ENCODE measurements at regions not wholly inside any gene's neighbourhood (a gene's known extent, or its start where the extent isn't known, plus 50 kb on each side); places are given as distances from the start of the nearest gene placed in this dataset.
A peak's percentile ranks its signal among the peaks of the same experiment; 100 is the strongest.

DNA sequence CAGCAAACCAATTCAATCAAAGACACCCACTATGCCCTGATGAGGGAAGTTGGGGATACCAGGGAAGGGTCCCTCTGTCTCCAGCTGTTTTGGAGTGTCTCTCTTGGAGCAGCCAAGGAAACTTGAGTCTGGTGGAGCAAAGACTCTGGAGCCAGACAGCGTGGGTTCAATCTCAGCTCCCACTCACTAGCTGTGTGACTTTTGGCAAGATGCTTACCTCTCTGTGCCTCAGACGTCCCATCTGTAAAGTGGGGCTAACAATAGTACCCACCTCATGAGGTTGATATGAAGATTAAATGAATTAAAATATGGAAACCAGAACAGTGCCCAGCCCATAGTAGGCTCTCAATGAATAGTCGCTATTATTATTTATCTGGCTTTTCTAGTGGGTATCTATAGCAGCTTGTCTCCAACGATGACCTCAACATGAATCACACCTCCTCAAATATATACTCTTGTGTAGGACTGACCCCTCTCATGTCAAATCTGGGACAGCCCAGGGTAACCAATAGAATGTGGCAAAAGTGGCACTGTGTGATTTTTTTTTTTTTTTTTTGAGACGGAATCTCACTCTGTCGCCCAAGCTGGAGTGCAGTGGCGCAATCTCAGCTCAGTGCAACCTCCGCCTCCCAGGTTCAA is 99.2 kb upstream of the FOXP4 start:
- Histone ChIP-seq H3K27ac (no peak overlapping the region), H3K4me3 (no peak overlapping the region)

DNA sequence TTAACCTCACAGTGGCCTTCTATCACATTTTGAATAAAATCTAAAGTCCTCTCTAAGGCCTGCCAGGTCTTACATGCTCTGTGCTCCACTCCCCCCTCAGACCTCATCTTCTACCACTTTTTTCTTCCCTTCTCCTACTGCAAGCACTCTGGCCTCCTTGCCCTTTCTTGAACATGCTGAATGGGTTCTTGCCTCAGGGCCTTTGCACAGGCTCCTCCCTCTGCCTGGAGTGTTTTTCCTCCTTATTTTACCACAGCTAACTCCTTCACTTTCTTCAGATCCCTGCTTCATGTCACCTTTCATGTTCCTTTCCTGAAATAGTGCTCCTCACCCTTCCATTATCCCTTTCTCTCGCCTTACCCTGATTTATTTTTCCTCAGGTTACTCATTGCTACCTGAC is 97.9 kb upstream of the FOXP4 start:
- Histone ChIP-seq H3K27ac (no peak overlapping the region), H3K4me3 (no peak overlapping the region)

DNA sequence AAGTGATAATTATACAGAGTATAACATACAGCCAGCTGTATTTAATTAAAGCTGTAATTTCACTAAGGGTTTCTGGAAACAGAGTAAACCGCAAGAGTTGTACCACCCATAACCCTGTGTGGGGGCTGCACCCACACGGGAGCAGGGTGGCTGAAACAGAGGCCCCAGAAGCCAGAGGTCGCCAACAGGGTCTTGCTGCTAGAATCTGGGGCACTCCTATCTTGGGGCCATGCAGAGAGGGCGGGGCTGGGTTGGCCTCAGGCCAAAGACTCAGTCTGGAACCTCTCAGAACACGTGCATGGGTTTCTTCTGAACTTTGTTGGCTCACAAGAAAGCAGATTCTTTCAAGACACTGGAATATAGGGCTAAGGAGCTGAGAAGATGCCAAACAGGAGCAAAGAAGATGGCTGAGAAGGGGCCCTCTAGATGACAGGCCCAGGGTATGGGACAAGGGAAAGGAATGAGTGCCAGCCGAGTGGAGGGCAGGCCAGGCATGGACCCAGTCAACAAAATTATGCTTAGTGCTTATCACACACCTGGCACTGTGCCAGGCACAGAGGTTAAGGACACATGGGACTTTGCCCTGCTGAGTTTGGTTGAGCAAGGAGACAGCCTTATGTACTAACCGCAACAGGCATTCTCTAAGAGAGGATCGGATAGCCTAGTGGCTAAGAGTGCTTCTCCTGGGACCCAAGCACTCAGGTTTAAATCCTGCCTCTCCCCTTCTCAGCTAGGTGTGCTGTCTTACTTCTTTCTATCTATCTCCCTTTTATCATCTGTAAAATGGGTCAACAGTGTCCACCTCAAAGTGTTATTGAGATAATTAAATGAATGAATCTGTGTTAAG is 96.6 kb upstream of the FOXP4 start:
- no peak overlapping the region for H3K27ac ChIP-seq
- no peak overlapping the region for H3K4me3 ChIP-seq

DNA sequence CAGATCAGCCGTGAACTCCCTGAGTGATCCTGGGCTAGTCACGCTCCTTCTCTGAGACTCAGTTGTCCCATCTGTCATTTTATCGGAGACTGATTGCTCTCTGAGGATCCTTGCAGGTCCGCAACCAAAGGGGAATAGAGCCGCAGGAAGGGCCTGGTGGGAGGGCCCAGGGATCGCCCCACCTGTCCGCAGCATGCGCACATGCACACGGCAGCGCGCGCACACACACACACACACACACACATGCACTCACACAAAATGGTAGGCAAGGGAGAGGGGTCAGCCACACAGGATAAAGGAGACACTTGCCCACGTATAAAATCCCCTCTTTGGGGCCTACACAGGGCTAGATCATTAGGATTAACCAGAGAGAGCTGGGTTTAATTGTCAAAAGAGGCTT is 95.6 kb upstream of the FOXP4 start:
- no peak overlapping the region for H3K27ac ChIP-seq
- H3K4me3 ChIP-seq: no peak overlapping the region

DNA sequence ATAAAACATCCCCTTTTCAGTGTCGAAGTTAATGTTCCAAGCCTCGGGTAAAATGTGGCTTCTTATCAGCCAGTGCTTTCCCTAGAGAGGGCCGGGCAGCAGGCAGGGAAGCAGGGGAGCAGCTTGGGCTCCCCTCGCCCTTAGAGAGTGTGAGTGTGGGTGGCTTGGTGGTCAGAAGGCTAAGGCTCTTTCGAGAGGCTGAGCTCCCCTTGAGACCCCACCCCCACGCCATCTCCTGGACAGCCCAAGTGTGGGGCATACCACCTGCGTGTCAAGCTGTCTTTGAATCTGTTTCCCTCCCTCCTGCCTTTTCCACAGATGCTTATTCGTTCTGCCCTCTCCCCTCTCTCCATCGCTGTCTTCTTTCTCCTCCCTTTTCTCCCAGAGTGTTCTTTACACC is 95.1 kb upstream of the FOXP4 start:
- H3K27ac ChIP-seq: no peak overlapping the region
- H3K4me3 ChIP-seq: no peak overlapping the region

DNA sequence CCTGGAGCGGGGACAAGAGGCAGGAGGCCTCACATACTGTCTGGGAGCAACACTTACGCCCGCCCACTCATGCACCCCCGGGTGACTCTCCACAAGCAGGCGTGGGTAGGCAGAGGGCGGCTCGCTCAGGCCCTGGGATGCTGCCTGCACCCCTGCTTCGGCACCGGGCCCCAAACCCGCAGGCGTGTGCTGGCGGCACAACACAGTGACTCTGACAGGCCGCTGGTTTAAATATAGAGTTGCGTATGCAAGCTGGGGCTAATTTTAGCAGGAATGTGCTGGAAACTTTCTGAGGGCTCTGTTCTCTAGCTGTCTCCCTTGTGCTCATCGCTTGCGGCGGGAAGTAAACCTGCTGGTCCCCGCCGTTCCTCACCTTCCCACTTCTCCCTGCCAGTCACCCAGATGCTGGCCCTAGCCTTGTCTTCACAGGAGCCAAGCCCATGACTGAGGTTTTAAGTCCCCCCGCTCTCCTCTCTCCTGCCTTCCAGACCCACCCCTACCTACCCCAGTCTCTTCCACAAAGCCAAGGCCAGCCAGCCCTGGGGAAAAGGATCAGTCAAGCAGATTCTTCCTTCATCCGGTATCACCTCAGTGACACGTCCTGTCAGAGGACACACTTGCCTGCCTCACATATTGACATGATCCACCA is 94.5 kb upstream of the FOXP4 start:
- peak overlapping the region in 1 of 21 experiments; percentile 24 for H3K27ac ChIP-seq
- H3K4me3 ChIP-seq: no peak overlapping the region

DNA sequence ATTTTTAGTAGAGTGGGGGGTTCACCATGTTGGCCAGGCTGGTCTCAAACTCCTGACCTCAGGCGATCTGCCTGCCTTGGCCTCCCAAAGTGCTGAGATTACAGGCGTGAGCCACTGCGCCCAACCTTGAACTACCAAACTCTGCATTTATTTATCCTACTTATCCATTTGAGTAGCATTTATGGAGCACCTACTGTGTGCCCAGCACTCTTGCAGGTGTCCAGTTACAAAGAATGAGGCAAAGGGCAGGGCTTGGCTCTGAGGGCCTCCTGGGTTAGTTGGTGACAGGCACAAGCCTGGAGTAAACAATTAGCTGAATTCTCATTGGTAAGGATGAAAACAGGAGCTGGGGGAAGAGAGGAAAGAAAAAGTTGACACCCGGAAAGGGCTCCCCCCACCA is 93.4 kb upstream of the FOXP4 start:
- H3K4me3 ChIP-seq: no peak overlapping the region
- H3K27ac ChIP-seq: no peak overlapping the region

DNA sequence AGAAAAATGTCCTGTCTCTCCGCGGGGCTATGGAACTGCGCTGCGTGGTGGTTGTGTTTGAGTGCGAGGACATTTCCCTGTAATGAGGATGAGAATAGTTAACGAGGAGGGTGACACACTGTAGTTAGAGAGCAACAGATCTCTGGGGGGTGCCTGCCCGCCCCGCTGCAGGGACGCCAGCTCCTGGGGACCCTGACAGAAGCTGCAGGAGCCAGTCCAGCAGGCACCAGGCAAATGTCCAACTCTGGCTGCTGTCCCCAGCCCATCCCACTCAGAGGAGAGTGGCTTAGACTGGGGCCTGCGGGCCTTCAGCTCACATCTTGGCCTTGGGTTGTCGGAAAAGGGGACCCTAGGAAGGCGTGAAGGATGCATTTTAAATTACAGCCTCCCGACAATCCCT is 92.9 kb upstream of the FOXP4 start:
- Histone ChIP-seq H3K4me3 (no peak overlapping the region), H3K27ac (no peak overlapping the region)

DNA sequence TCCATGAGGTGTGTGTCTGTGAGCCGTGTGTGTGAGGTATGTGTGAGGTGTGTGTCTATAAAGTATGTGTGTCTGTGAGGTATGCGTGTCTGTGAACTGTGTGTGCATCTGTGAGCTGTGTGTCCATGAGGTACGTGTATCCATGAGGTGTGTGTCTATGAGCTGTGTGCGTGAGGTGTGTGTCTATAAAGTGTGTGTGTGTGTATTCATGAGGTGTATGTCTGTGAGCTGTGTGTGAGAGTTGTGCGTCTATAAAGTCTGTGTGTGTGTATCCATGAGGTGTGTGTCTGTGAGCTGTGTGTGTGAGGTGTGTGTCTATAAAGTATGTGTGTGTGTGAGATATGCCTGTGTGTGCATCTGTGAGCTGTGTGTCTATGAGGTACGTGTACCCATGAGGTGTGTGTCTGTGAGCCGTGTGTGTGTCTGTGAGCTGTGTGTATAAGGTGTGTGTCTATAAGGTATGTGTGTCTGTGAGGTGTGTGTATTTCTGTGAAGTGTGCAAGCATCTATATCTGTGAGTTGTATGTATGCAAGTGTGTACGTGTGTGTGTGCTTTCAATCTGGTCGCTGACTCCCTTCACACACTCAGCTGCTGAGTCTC is 91.9 kb upstream of the FOXP4 start:
- Histone ChIP-seq H3K4me3 (no peak overlapping the region), H3K27ac (no peak overlapping the region)

DNA sequence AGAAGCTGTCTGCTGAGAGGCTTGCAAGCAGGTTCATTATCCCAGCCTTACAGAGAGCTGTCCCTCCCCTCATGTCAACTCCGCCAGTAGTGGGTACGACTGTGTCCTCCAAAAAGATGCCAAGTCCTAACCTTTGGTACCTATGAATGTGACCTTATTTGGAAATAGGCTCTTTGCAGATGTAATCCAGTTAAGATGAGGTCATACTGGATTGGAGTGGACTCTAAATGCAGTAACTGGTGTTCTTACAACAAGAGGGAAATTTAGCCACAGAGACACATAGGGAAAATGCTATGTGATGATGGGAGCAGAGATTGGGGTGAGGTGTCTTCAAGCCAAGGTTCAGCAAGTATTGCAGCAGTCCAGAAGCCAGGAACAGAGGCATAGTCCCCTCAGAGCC is 90.8 kb upstream of the FOXP4 start:
- Histone ChIP-seq H3K4me3 (no peak overlapping the region), H3K27ac (no peak overlapping the region)

DNA sequence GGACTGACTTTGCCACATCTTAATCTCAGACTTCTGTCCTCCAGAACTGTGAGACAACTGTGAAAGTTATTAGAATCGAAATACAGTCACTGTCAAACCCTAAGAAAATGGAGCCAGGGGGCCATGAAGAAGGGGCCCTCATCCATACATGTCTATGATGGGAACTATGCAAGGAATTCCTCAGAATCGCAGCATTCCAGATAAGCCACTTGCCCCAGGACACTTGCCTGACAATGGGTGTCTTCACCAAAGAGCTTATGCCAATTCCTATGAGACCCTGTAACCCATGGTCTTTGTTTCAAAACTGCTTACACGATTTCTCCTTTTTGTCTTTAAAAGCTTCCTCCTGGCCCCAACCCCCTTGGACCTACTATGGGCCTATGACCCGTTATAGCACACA is 90.4 kb upstream of the FOXP4 start:
- H3K4me3 ChIP-seq: no peak overlapping the region
- H3K27ac ChIP-seq: no peak overlapping the region

DNA sequence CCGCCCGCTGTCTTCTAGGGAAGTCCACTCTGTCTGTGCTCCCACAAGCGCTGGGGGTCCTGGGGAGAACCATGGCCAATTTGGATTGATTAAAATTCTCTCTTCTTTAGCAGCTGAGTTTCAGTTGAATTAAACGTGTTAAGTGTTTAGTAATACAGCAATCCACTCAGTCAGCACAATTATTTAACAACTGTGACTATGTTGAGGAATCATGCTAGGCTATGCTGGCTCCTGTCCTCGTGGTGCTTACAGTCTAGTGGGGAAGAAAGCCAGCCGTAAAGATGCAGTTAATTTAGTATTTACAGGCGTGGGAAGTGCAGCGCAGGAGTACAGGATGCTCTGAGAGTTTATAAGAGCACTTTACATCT is 88.9 kb upstream of the FOXP4 start:
- H3K4me3 ChIP-seq: no peak overlapping the region
- no peak overlapping the region for H3K27ac ChIP-seq

DNA sequence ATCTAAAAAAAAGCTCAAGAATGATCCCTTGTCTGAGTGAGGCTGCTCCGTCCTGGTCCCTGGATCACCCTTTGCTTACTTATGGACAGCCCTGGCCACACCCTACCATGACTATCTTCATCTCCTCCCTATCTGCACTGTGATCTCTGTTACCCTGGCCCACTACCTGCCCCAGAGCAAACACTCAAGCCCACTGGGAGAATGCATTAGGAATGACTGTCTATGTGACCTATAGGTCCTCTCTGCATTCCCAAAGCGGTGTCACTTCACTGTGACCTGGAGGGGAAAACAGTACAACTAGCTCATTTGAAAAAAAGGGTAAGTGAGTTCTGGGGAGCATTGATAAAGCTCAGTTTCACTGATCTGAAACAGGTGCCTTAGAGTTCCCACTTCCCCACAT is 86.4 kb upstream of the FOXP4 start:
- Histone ChIP-seq H3K27ac (no peak overlapping the region), H3K4me3 (no peak overlapping the region)

DNA sequence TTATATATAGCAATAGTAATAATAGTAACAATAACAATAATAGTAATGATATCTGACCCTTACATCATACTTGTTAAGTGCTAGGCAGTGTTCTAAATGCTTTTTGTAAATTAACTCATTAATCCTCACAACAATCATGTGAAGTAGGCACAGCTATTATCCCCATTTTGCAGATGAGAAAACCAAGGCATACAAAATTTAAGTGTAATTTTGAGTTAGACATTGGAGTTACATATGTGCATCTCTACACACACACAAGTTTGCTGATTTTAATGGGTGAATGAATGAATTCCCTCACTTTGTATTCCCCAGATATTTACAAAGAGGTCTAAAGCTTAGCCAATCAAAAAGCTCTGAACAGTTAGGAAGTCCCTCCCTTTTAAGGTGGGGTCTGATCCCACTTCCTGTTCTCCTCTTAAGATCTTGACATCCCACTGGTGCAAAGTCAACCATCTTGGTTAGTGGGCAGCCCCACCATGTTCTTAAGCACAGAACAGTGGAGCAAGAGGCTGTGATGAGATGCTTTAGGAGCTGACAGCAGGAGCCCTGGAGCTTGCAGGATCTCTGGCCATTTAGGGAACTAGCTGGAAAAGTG is 85.3 kb upstream of the FOXP4 start:
- no peak overlapping the region for H3K4me3 ChIP-seq
- no peak overlapping the region for H3K27ac ChIP-seq

DNA sequence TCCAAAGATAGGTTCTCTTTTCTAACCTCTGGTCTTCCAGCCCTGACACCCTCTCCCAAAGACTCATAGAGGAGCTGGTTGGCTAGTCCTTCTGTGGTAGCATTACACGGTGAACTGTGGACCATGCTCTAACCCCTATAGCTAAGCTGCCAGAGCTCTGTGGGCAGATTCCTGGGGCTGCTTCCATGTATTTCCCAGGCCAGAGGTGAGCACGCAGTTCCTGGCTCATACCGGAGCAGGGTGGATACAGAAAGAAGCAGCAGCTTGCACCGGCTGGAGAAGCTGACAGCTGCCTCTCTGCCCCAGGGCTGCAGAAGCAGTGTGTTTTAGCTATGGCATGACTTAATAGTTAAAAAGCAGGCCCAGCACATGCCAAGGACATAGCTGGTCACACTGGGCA is 84.1 kb upstream of the FOXP4 start:
- no peak overlapping the region for H3K27ac ChIP-seq
- no peak overlapping the region for H3K4me3 ChIP-seq

DNA sequence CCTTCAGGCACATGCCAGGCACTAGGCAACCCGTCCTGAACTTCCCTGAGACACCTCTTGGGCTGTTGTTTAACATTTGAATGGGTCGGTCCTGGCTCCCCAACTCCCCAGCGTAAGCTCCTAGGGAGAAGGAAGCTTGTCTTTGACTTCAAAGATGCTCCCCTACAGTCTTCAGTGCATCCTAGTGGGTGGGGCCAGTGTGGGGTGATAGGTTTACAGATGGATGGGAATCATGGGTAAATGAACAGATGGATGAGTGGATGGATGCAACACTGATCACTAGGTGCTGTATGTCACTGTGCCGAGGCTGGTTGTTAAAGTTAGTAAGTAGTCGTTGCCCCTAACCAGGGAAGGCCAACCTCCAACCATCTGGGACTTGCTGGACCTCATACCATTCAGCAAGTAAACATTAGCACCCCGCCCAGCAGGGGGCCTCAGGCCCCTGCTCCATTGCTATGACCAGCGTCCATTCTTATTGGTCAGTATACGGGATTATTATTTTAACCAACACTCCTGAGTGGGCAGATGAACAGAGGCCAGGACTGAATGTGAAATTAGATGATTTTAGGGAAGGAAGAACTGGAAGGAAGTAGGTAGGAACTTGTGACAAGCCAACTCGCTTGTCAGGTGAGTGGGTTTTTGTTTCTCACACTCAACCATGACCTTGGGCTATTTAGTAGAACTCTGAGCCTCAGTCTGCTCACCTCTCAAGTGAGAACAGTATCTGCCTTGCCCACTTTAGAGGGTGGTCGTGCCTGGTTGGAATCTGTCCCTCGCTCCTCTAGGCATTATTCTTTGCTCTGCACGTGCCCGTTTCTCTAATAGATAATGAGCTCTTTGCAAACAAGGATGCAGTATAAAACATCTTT is 82.9 kb upstream of the FOXP4 start:
- no peak overlapping the region for H3K4me3 ChIP-seq
- H3K27ac ChIP-seq: no peak overlapping the region

DNA sequence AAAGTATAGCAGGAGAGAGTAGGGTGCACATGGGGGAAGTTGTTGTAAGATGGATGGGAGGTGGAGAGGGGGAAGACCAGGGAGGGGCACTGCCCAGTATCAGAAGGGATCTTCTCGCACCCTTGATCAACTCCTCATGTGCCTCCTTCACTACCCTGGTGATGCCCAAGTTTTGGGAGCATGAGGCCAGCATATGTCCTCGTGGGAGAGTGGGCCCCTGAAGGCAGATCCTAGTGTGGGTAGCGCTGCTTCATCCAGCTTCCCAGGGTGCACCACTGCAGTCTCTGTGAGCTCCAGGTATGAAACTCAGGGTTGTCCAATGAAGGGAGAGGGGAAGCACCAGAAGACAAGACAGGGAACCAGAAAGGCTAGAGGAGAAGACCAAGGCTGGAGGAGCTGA is 82.2 kb upstream of the FOXP4 start:
- Histone ChIP-seq H3K4me3 (no peak overlapping the region), H3K27ac (no peak overlapping the region)

DNA sequence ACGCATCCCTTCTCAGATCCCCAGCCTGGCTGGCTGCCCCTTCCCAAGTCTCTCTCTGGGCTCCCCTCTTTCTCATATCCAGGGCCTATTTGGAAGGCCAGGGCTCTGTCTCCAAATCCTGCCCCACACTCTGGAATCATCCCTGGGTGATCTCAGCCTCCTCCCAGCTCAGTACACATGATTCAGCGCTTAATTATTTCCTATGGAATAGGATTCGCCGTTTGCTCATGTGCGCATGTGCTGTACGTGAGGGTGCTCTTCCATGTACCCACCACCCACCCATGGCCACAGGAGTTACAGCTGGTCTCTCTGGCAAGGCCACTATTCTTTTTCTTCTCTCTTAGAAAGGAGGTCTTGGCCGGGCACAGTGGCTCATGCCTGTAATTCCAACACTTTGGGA is 81.7 kb upstream of the FOXP4 start:
- no peak overlapping the region for H3K4me3 ChIP-seq
- H3K27ac ChIP-seq: no peak overlapping the region

DNA sequence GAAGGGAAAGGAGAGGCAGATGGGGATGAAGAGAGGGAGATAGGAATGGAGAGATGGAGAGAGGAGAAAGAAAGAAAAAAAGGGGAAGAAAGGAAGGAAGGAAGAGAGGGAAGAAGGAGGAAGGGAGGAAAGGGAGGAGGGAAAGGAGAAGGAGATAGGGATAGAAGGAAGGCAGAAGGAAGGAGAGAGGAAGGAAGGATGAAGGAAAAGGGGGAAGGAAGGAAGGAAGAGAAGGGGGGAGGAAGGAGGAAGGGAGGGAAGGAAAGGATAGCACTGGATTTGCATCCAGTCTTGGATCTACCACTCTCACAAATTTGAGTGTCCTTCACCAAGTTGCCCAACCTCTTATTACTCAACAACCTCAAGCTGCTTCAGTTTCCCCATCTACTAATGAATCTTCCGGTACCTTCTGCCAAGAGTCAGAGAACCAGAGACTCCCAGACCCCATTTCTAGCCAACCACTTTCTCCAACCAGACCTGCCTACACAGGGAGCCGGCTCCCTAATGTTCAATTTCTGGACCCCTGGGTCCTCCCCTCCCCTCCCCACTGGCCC is 79.7 kb upstream of the FOXP4 start:
- Histone ChIP-seq H3K27ac (no peak overlapping the region), H3K4me3 (no peak overlapping the region)

Data from skin epidermis (tissue), 12 donors.